ENCODE measurements at regions not wholly inside any gene's neighbourhood (a gene's known extent, or its start where the extent isn't known, plus 50 kb on each side); places are given as distances from the start of the nearest gene placed in this dataset.

DNA sequence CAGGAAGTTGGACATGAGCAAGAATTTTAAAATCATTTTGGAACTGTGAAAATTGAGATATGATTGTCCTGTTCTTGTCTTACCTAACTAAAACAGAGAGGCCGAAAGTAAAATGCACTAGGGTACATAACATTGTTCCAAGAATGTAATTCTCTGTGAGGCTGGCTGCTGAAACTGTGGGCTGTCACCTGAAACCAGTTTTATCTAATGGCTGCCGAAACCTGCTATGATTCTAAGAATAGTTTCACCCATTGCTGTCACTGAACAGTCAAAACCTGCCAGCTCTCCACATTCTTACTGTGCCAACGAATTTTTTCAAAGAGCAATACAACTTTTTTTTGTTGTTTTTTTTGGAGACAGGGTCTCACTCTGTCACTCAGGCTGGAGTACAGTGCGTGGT, 119.3 kb upstream of the ZSWIM2 start:
- POLR2A ChIA-PET, result no interaction called here

More for the DNA sequence above, 119.3 kb upstream of the ZSWIM2 start:
- Histone ChIP-seq H4K20me1 (ENCODE audit: control insufficient read depth, insufficient read depth) (no peaks in the 10 kb centered on the region), H3K4me3 (no peak overlapping the region), H3K9ac (ENCODE audit: control insufficient read depth, insufficient read depth, low read length) (peak overlapping the region; percentile 17; the same call in 1 of the 2 replicates), H3K27ac (ENCODE audit: control insufficient read depth, insufficient read depth) (no peak overlapping the region), H3K4me1 (ENCODE audit: control insufficient read depth, insufficient read depth, low read length) (peaks cover 9% of the 10 kb centered on the region; the same call in 1 of the 2 replicates), H3K9me3 (replicated peaks; ENCODE audit: control insufficient read depth, insufficient read depth, low read length) (no peaks in the 10 kb centered on the region), H3K79me2 (ENCODE audit: control insufficient read depth, insufficient read depth, low read length) (no peaks in the 10 kb centered on the region), H3K27me3 (replicated peaks in 1 of 2; ENCODE audit: control insufficient read depth in 2 of 2, insufficient read depth in 2 of 2, low read length in 1 of 2) (no peaks in the 10 kb centered on the region), H3K4me2 (ENCODE audit: control insufficient read depth, insufficient read depth) (peak overlapping the region; percentile 41), H3K36me3 (ENCODE audit: control insufficient read depth in 2 of 2, insufficient read depth in 2 of 2, low read length in 1 of 2) (no peaks in the 10 kb centered on the region), H2AFZ (ENCODE audit: control insufficient read depth, low read depth, low read length) (no peak overlapping the region)
- RAD21 ChIA-PET (ENCODE audit: unreplicated experiment), result no interaction called here
- SMC1A ChIA-PET (ENCODE audit: uncharacterized antibody, unreplicated experiment), result no interaction called here
- BruUV-seq (replicated peaks), result no TSS peak
- TF ChIP-seq BMI1 (IDR thresholded peaks at IDR 0.05; ENCODE audit: borderline replicate concordance), result no peak
- TF ChIP-seq MTA2 (IDR thresholded peaks at IDR 0.05; ENCODE audit: low read depth), result no peak
- no peak for TF ChIP-seq IKZF2 (IDR thresholded peaks at IDR 0.05)
- no peak for TF ChIP-seq USF2 (IDR thresholded peaks at IDR 0.05; ENCODE audit: borderline replicate concordance, low read depth, low read length)
- peak; percentile 77 for TF ChIP-seq YY1 (IDR thresholded peaks at IDR 0.05; ENCODE audit: low read depth, low read length)
- peak; percentile 46 for TF ChIP-seq MEF2B (IDR thresholded peaks at IDR 0.05; ENCODE audit: partially characterized antibody, poor library complexity, severe bottlenecking)
- TF ChIP-seq ASH2L (IDR thresholded peaks at IDR 0.05; ENCODE audit: borderline replicate concordance, low read depth), result no peak
- TF ChIP-seq ZBED1 (IDR thresholded peaks at IDR 0.05; ENCODE audit: borderline replicate concordance), result no peak
- no peak for TF ChIP-seq POLR2AphosphoS2 (IDR thresholded peaks at IDR 0.05; ENCODE audit: low read depth, low read length)
- TF ChIP-seq E2F4 (IDR thresholded peaks at IDR 0.05; ENCODE audit: low read depth, low read length), result no peak
- TF ChIP-seq IRF5 (IDR thresholded peaks at IDR 0.05; ENCODE audit: borderline replicate concordance), result no peak
- no peak for TF ChIP-seq NFYB (IDR thresholded peaks at IDR 0.05; ENCODE audit: insufficient read depth, low read depth, low read length)
- no peak for TF ChIP-seq NBN (IDR thresholded peaks at IDR 0.05)
- peak; percentile 47; the same call in 1 of the 2 replicates for TF ChIP-seq MEF2A (IDR thresholded peaks at IDR 0.05; ENCODE audit: insufficient read depth, low read depth, low read length)
- TF ChIP-seq PML (IDR thresholded peaks at IDR 0.05; ENCODE audit: low read length), result no peak
- TF ChIP-seq, protein P1, sequence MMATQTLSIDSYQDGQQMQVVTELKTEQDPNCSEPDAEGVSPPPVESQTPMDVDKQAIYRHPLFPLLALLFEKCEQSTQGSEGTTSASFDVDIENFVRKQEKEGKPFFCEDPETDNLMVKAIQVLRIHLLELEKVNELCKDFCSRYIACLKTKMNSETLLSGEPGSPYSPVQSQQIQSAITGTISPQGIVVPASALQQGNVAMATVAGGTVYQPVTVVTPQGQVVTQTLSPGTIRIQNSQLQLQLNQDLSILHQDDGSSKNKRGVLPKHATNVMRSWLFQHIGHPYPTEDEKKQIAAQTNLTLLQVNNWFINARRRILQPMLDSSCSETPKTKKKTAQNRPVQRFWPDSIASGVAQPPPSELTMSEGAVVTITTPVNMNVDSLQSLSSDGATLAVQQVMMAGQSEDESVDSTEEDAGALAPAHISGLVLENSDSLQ (IDR thresholded peaks at IDR 0.05), result peak; percentile 67
- WGBS (ENCODE audit: insufficient coverage, insufficient replicate concordance, low lambda C conversion rate, missing lambda C conversion rate), result 0% methylated on average over 4 of the region's 4 CpGs
- intact Hi-C loops (cut with micrococcal nuclease; ENCODE audit: unreplicated experiment) (no loop called here), in situ Hi-C loops (cut with MboI) (no loop called here)
- FAIRE-seq (peak; percentile 81), ATAC-seq (peak; percentile 89), DNase-seq (ENCODE audit: low read depth, low spot score) (peak; percentile 7)
- CTCF ChIA-PET, result interaction anchor here (1.1 kb wide), 1 partner anchor 34 kb away, joined by 3 read pairs; no protein-coding TSS in a partner anchor

All from GM12878 (cell line).